MM.1S (cell line): ENCODE measurements at regions not wholly inside any gene's neighbourhood (a gene's known extent, or its start where the extent isn't known, plus 50 kb on each side); places are given as distances from the start of the nearest gene placed in this dataset.

Experiments
- DNase-seq: peaks from one replicate; pipeline ENCODE4 v3.0.0-alpha.2; 2015
- H2AFZ ChIP-seq: fragments of 300-600 bp; sonication (generic); 2 replicates; pipeline ENCODE4 v1.6.0; 2016; ENCODE audit warnings: antibody characterized with exemption, low read length
- H3F3A ChIP-seq: fragments of 300-600 bp; sonication (generic); 2 replicates; pipeline ENCODE4 v1.6.1; 2016; ENCODE audit warnings: mild to moderate bottlenecking, antibody characterized with exemption, low read length, moderate library complexity, mixed read lengths; ENCODE audit not compliant: insufficient read depth
- H3K27ac ChIP-seq: fragments of 300-600 bp; sonication (generic); 2 replicates; pipeline ENCODE4 v1.5.1; 2016; ENCODE audit warnings: mild to moderate bottlenecking, low read length
- H3K27me3 ChIP-seq: fragments of 300-600 bp; sonication (generic); replicated peaks from 2 replicates; pipeline ENCODE4 v1.6.0; 2016; ENCODE audit warnings: low read length; ENCODE audit not compliant: insufficient read depth
- H3K36me3 ChIP-seq: fragments of 300-600 bp; sonication (generic); replicated peaks from 2 replicates; pipeline ENCODE4 v1.6.1; 2016; ENCODE audit warnings: mild to moderate bottlenecking, low read length, mixed read lengths; ENCODE audit not compliant: insufficient read depth
- H3K4me1 ChIP-seq: fragments of 300-600 bp; sonication (generic); 2 replicates; pipeline ENCODE4 v1.6.1; 2016; ENCODE audit warnings: low read length, mixed read lengths
- H3K4me2 ChIP-seq: fragments of 300-600 bp; sonication (generic); 2 replicates; pipeline ENCODE4 v1.6.0; 2016; ENCODE audit warnings: low read depth, low read length
- H3K4me3 ChIP-seq: fragments of 300-600 bp; sonication (generic); 2 replicates; pipeline ENCODE4 v1.5.1; 2016; ENCODE audit warnings: low read length, mixed read lengths
- H3K79me2 ChIP-seq: fragments of 300-600 bp; sonication (generic); 2 replicates; pipeline ENCODE4 v1.6.1; 2016; ENCODE audit warnings: mixed run types, low read length, mixed read lengths
- H3K9ac ChIP-seq: fragments of 300-600 bp; sonication (generic); 2 replicates; pipeline ENCODE4 v1.6.1; 2016; ENCODE audit warnings: low read length, mixed read lengths
- H3K9me2 ChIP-seq: fragments of 300-600 bp; sonication (generic); replicated peaks from 2 replicates; pipeline ENCODE4 v1.6.1; 2016; ENCODE audit warnings: mild to moderate bottlenecking, low read length, mixed read lengths; ENCODE audit not compliant: insufficient read depth
- H3K9me3 ChIP-seq: fragments of 300-600 bp; sonication (generic); replicated peaks from 2 replicates; pipeline ENCODE4 v1.6.1; 2016; ENCODE audit warnings: mild to moderate bottlenecking, low read length, mixed read lengths; ENCODE audit not compliant: insufficient read depth
- H4K20me1 ChIP-seq: fragments of 300-600 bp; sonication (generic); 2 replicates; pipeline ENCODE4 v1.6.1; 2016; ENCODE audit warnings: mild to moderate bottlenecking, low read length, moderate library complexity, mixed read lengths; ENCODE audit not compliant: insufficient read depth
- EZH2 ChIP-seq: fragments of 300-600 bp; sonication (generic); optimal IDR thresholded peaks from 2 replicates; pipeline ENCODE3; 2017; ENCODE audit warnings: low read depth, mild to moderate bottlenecking, antibody characterized with exemption, low read length, mixed read lengths
- EZH2phosphoT487 ChIP-seq: fragments of 300-600 bp; sonication (generic); IDR thresholded peaks from 2 replicates; pipeline ENCODE4 v1.6.1; 2018; ENCODE audit warnings: antibody characterized with exemption, low read length
- TF ChIP-seq, protein P1 (sequence below): fragments of 300-600 bp; sonication (generic); IDR thresholded peaks from 2 replicates; pipeline ENCODE4 v1.5.1; 2016; ENCODE audit warnings: antibody characterized with exemption, low read length, mixed read lengths

DNA sequence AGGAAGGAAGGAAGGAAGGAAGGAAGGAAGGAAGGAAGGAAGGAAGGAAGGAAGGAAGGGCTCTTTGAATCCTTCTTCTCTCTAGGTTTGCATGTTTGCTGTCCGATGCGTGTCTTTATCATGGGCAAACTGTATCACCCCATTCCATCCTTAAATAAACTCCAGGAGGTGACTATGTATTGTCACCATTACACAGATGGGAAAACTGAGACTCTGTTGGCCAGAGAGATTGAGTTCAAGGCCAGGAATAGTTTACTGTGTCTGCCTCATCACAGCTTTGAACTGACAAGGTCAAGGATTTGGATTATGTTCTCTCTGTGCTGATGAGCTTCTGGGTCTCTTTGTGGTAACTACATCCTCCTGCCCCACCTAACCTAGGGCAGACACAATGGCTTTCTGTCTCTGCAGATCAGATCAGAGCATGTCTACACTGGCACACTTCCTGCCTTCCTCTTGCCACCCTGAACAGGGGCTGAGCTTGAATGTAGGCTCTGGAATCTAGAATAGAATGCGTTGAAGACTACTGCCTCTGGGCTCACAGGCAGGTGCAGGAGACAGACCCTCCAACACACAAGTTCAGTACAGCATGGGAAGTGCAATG is 78.9 kb upstream of the MAP1LC3B2 start:
- Histone ChIP-seq H3K36me3 (no peaks in the 10 kb centered on the region), H3K9me2 (no peaks in the 10 kb centered on the region), H3K4me3 (no peak overlapping the region), H3K4me1 (no peaks in the 10 kb centered on the region), H3F3A (no peaks in the 10 kb centered on the region), H3K9ac (no peak overlapping the region), H3K9me3 (no peaks in the 10 kb centered on the region), H3K27ac (no peak overlapping the region), H2AFZ (no peak overlapping the region), H3K79me2 (no peaks in the 10 kb centered on the region), H4K20me1 (no peaks in the 10 kb centered on the region), H3K27me3 (no peaks in the 10 kb centered on the region), H3K4me2 (no peak overlapping the region)
- TF ChIP-seq EZH2 (no peak), EZH2phosphoT487 (no peak)
- TF ChIP-seq, protein P1, sequence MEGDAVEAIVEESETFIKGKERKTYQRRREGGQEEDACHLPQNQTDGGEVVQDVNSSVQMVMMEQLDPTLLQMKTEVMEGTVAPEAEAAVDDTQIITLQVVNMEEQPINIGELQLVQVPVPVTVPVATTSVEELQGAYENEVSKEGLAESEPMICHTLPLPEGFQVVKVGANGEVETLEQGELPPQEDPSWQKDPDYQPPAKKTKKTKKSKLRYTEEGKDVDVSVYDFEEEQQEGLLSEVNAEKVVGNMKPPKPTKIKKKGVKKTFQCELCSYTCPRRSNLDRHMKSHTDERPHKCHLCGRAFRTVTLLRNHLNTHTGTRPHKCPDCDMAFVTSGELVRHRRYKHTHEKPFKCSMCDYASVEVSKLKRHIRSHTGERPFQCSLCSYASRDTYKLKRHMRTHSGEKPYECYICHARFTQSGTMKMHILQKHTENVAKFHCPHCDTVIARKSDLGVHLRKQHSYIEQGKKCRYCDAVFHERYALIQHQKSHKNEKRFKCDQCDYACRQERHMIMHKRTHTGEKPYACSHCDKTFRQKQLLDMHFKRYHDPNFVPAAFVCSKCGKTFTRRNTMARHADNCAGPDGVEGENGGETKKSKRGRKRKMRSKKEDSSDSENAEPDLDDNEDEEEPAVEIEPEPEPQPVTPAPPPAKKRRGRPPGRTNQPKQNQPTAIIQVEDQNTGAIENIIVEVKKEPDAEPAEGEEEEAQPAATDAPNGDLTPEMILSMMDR = no peak
- no peak for DNase-seq

DNA sequence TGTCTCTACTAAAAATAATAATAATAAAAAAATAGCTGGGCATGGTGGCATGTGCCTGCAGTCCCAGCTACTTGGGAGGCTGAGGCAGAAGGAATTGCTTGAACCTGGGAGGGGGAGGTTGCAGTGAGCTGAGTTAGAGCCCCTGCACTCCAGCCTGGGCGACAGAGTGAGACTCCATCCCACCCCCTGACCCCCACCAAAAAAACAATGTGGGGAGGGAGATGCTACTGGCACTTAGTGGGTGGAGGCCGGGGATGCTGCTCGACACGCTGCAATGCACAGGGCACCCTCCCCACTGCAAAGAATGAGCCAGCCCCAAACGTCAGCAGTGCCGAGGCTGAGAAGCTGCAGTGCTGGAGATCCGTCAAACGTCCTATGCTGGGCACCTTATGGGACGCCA is 77.5 kb upstream of the MAP1LC3B2 start:
- no peaks in the 10 kb centered on the region for H3K36me3 ChIP-seq
- H3K9me3 ChIP-seq = no peaks in the 10 kb centered on the region
- no peak for DNase-seq
- H3K9me2 ChIP-seq = no peaks in the 10 kb centered on the region
- H4K20me1 ChIP-seq = no peaks in the 10 kb centered on the region
- no peaks in the 10 kb centered on the region for H3K27me3 ChIP-seq
- no peak overlapping the region for H3K27ac ChIP-seq
- no peak overlapping the region for H3K4me3 ChIP-seq
- TF ChIP-seq, protein P1 = no peak
- TF ChIP-seq EZH2phosphoT487 = no peak
- TF ChIP-seq EZH2 = no peak
- H3K9ac ChIP-seq = no peak overlapping the region
- H2AFZ ChIP-seq = no peak overlapping the region
- no peaks in the 10 kb centered on the region for H3F3A ChIP-seq
- H3K79me2 ChIP-seq = no peaks in the 10 kb centered on the region
- H3K4me1 ChIP-seq = no peaks in the 10 kb centered on the region
- no peak overlapping the region for H3K4me2 ChIP-seq

DNA sequence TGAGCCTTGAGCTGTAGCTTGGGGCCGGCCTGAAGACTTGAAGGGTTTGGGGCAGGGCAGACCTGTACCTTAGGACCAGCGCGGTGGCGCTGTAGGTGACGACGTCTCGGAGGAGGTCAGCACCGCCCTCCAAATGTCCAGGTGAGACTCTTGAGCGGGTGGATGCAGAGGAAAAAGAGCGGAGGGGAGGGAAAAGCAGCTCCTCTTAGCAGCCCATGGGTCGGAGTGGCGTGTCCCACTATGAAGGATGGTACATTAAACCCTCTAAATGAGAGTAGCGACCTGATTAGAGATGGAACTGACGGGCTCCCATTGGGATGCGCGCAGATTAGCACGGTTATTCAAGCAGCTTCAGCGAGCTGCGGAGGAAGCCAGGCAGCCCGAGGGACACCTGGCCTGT is 77.0 kb upstream of the MAP1LC3B2 start:
- Histone ChIP-seq H3K27ac (no peak overlapping the region), H3K79me2 (no peaks in the 10 kb centered on the region), H3F3A (no peaks in the 10 kb centered on the region), H3K9me3 (no peaks in the 10 kb centered on the region), H3K36me3 (no peaks in the 10 kb centered on the region), H3K4me1 (no peaks in the 10 kb centered on the region), H3K9me2 (no peaks in the 10 kb centered on the region), H4K20me1 (no peaks in the 10 kb centered on the region), H3K9ac (no peak overlapping the region), H3K4me2 (no peak overlapping the region), H2AFZ (no peak overlapping the region), H3K27me3 (no peaks in the 10 kb centered on the region), H3K4me3 (no peak overlapping the region)
- TF ChIP-seq EZH2phosphoT487 = no peak
- TF ChIP-seq, protein P1 = no peak
- no peak for TF ChIP-seq EZH2
- DNase-seq = no peak
